MCF 10A (cell line): ENCODE measurements at regions not wholly inside any gene's neighbourhood (a gene's known extent, or its start where the extent isn't known, plus 50 kb on each side); places are given as distances from the start of the nearest gene placed in this dataset.

Source experiments
- BruUV-seq: library from RNA; stranded (reverse); fragments of 400-500 nt; replicated peaks from 2 replicates; lab custom pipeline; 2021; lab: Mats Ljungman, UMichigan
- CTCF ChIA-PET: fragments of 300-600 bp; sonication (Branson Sonifier 250); formaldehyde crosslinking; extraction: SDS; loops from one replicate; lab custom pipeline; 2021; ENCODE audit warnings: antibody characterized with exemption, inconsistent platforms; lab: Yijun Ruan, JAX
- POLR2A ChIA-PET: fragments of 300-600, 350-650 bp; sonication (Branson Sonifier 250); formaldehyde crosslinking; extraction: SDS; loops from one replicate; lab custom pipeline; 2020; ENCODE audit warnings: antibody characterized with exemption, inconsistent platforms; lab: Yijun Ruan, JAX
- DNase-seq: peaks from one replicate; pipeline ENCODE4 v3.0.0-alpha.2; 2018; ENCODE audit not compliant: unreplicated experiment
- H3K27ac Mint-ChIP-seq: one replicate; pipeline ENCODE4 v1.8.0; 2022; ENCODE audit warnings: mild to moderate bottlenecking, low read depth, mixed read lengths; ENCODE audit not compliant: unreplicated experiment
- H3K27me3 Mint-ChIP-seq: one replicate; pipeline ENCODE4 v1.8.0; 2022; ENCODE audit warnings: mixed read lengths; ENCODE audit not compliant: insufficient read depth, unreplicated experiment
- H3K36me3 Mint-ChIP-seq: one replicate; pipeline ENCODE4 v1.8.0; 2022; ENCODE audit warnings: mild to moderate bottlenecking, moderate library complexity, mixed read lengths; ENCODE audit not compliant: insufficient read depth, unreplicated experiment
- H3K4me1 Mint-ChIP-seq: one replicate; pipeline ENCODE4 v1.8.0; 2022; ENCODE audit warnings: mixed read lengths; ENCODE audit not compliant: insufficient read depth, unreplicated experiment
- H3K4me3 Mint-ChIP-seq: one replicate; pipeline ENCODE4 v1.8.0; 2022; ENCODE audit warnings: mild to moderate bottlenecking, moderate library complexity, mixed read lengths; ENCODE audit not compliant: unreplicated experiment
- H3K9me3 Mint-ChIP-seq: one replicate; pipeline ENCODE4 v1.8.0; 2022; ENCODE audit warnings: mixed read lengths; ENCODE audit not compliant: unreplicated experiment
- CTCF ChIP-seq: fragments of 200-600 bp; IDR thresholded peaks from one replicate; pipeline ENCODE4 v1.8.0; 2022; ENCODE audit warnings: antibody characterized with exemption, mild to moderate bottlenecking; ENCODE audit not compliant: unreplicated experiment
- intact Hi-C: fragments of 100-400 bp; cut with micrococcal nuclease; formaldehyde crosslinking; loops from 2 replicates; pipeline ENCODE4 v1.14.1; 2022

- ChIA-PET CTCF (no interaction called here), POLR2A (no interaction called here)
- Mint-ChIP-seq H3K4me1 (no peaks in the 10 kb centered on the region), H3K36me3 (no peaks in the 10 kb centered on the region), H3K4me3 (no peak overlapping the region), H3K27me3 (no peaks in the 10 kb centered on the region), H3K9me3 (no peaks in the 10 kb centered on the region), H3K27ac (no peak overlapping the region)
- BruUV-seq: no TSS peak
- intact Hi-C loops: no loop called here
- DNase-seq: no peak
- no peak for TF ChIP-seq CTCF
These were observed 255.4 kb downstream of the SDHAF3 start for GRCh38 chr7:97372882-97373281.

- no TSS peak for BruUV-seq
- H3K27ac Mint-ChIP-seq: no peak overlapping the region
- no peaks in the 10 kb centered on the region for H3K9me3 Mint-ChIP-seq
- H3K36me3 Mint-ChIP-seq: no peaks in the 10 kb centered on the region
- no peaks in the 10 kb centered on the region for H3K27me3 Mint-ChIP-seq
- no peak overlapping the region for H3K4me3 Mint-ChIP-seq
- intact Hi-C loops: no loop called here
- ChIA-PET CTCF (interaction anchor here (0.6 to 1.1 kb wide), 2 partner anchors 231 to 471 kb away, joined by 3 to 4 read pairs; no protein-coding TSS in a partner anchor), POLR2A (no interaction called here)
- TF ChIP-seq CTCF: no peak
- DNase-seq: no peak
- H3K4me1 Mint-ChIP-seq: no peaks in the 10 kb centered on the region
These were observed 256.2 kb downstream of the SDHAF3 start for GRCh38 chr7:97373736-97374135.

- BruUV-seq: no TSS peak
- CTCF ChIA-PET: no interaction called here
- Mint-ChIP-seq H3K4me1 (no peaks in the 10 kb centered on the region), H3K9me3 (no peaks in the 10 kb centered on the region), H3K4me3 (no peak overlapping the region), H3K27me3 (peaks cover 20% of the 10 kb centered on the region), H3K27ac (no peak overlapping the region), H3K36me3 (no peaks in the 10 kb centered on the region)
- TF ChIP-seq CTCF: no peak
- no peak for DNase-seq
- POLR2A ChIA-PET: no interaction called here
- intact Hi-C loops: no loop called here
These were observed 260.2 kb downstream of the SDHAF3 start for GRCh38 chr7:97377713-97378112.

GRCh38 chr7:97381815-97382554 lies 264.5 kb downstream of the SDHAF3 start:
- Mint-ChIP-seq H3K27ac (no peak overlapping the region), H3K4me3 (no peak overlapping the region), H3K4me1 (no peaks in the 10 kb centered on the region), H3K36me3 (no peaks in the 10 kb centered on the region), H3K27me3 (peaks cover 32% of the 10 kb centered on the region), H3K9me3 (no peaks in the 10 kb centered on the region)
- ChIA-PET POLR2A (no interaction called here), CTCF (interaction anchor here (0.6 kb wide), 1 partner anchor 189 kb away, joined by 3 read pairs; no protein-coding TSS in a partner anchor)
- no peak for DNase-seq
- intact Hi-C loops: no loop called here
- no peak for TF ChIP-seq CTCF
- no TSS peak for BruUV-seq
